OCI-LY1 (cell line): ENCODE measurements at regions not wholly inside any gene's neighbourhood (a gene's known extent, or its start where the extent isn't known, plus 50 kb on each side); places are given as distances from the start of the nearest gene placed in this dataset.

Experiments
- H2AFZ ChIP-seq: fragments of 200-600 bp; sonication (generic), shearing (Covaris generic); 2 replicates; pipeline ENCODE4 v1.6.0; 2014; ENCODE audit warnings: antibody characterized with exemption, mild to moderate bottlenecking, low read length
- H3F3A ChIP-seq: fragments of 200-600 bp; sonication (generic), shearing (Covaris generic); 2 replicates; pipeline ENCODE4 v1.6.0; 2014; ENCODE audit warnings: mild to moderate bottlenecking, antibody characterized with exemption, low read length, moderate library complexity; ENCODE audit not compliant: insufficient read depth
- H3K27ac ChIP-seq: fragments of 200-600 bp; sonication (generic); 2 replicates; pipeline ENCODE4 v1.5.1; 2014; ENCODE audit warnings: low read length, mixed run types, mild to moderate bottlenecking, low read depth; ENCODE audit not compliant: poor library complexity, severe bottlenecking
- H3K27me3 ChIP-seq: fragments of 200-600 bp; sonication (generic); 2 replicates; pipeline ENCODE4 v1.6.0; 2014; ENCODE audit warnings: antibody characterized with exemption, mild to moderate bottlenecking, low read length, moderate library complexity; ENCODE audit not compliant: insufficient read depth
- H3K36me3 ChIP-seq: fragments of 200-600 bp; sonication (generic); 2 replicates; pipeline ENCODE4 v1.6.1; 2014; ENCODE audit warnings: mild to moderate bottlenecking, antibody characterized with exemption, low read length, moderate library complexity, mixed read lengths; ENCODE audit not compliant: insufficient read depth
- H3K4me1 ChIP-seq: fragments of 200-600 bp; sonication (generic); 2 replicates; pipeline ENCODE4 v1.5.1; 2014; ENCODE audit warnings: mild to moderate bottlenecking, low read length, moderate library complexity; ENCODE audit not compliant: insufficient read depth, severe bottlenecking
- H3K4me2 ChIP-seq: fragments of 200-600 bp; sonication (generic), shearing (Covaris generic); 2 replicates; pipeline ENCODE4 v1.6.1; 2014; ENCODE audit warnings: low read length
- H3K4me3 ChIP-seq: fragments of 200-600 bp; sonication (generic); 2 replicates; pipeline ENCODE4 v1.5.1; 2014; ENCODE audit warnings: low read length, low read depth, mild to moderate bottlenecking, mixed read lengths; ENCODE audit not compliant: poor library complexity, severe bottlenecking
- H3K79me2 ChIP-seq: fragments of 200-600 bp; shearing (Covaris generic); 2 replicates; pipeline ENCODE4 v1.6.1; 2016; ENCODE audit warnings: mixed run types, low read length, mixed read lengths; ENCODE audit not compliant: insufficient read depth
- H3K9ac ChIP-seq: fragments of 200-600 bp; sonication (generic), shearing (Covaris generic); 2 replicates; pipeline ENCODE4 v1.6.1; 2014; ENCODE audit warnings: mild to moderate bottlenecking, low read length, mixed read lengths
- H3K9me2 ChIP-seq: fragments of 200-600 bp; sonication (generic), shearing (Covaris generic); 2 replicates; pipeline ENCODE4 v1.6.1; 2014; ENCODE audit warnings: low read depth, mild to moderate bottlenecking, low read length, mixed read lengths
- H3K9me3 ChIP-seq: fragments of 200-600 bp; shearing (Covaris generic); 2 replicates; pipeline ENCODE4 v1.6.1; 2014; ENCODE audit warnings: low read length, mixed read lengths
- H4K20me1 ChIP-seq: fragments of 200-600 bp; sonication (generic), shearing (Covaris generic); 2 replicates; pipeline ENCODE4 v1.6.0; 2016; ENCODE audit warnings: mild to moderate bottlenecking, low read length; ENCODE audit not compliant: insufficient read depth
- EZH2 ChIP-seq: fragments of 200-600 bp; sonication (generic), shearing (Covaris generic); IDR thresholded peaks from 2 replicates; pipeline ENCODE4 v1.8.0; 2017; ENCODE audit warnings: borderline replicate concordance, mixed run types, mild to moderate bottlenecking, antibody characterized with exemption, low read length, moderate library complexity, mixed read lengths
- TF ChIP-seq, protein P1 (sequence below): fragments of 200-600 bp; sonication (generic), shearing (Covaris generic); IDR thresholded peaks from 2 replicates; pipeline ENCODE4 v1.5.1; 2017; ENCODE audit warnings: mild to moderate bottlenecking, antibody characterized with exemption, low read length, moderate library complexity, mixed read lengths

DNA sequence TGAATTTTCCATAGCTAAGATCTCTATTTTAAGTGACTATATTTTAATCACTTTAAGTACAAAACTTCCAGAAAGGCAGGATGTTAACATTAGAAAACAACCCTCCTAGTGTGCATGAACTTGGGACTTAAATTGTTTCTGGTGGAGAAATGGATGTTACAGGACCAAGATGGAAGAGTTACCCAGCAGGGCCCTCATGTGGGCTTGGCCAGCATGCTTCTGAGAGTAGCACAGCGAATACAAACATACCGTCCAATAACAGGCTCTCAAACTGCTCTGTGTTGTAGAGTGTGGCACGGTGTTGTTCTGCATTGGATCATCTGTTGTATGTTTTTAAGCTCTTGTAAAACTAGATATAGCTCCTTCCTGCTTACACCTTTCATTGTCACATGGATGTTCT lies 346.1 kb upstream of the SMIM21 start:
- Histone ChIP-seq H3K4me3 (no peak overlapping the region), H3K27ac (no peak overlapping the region), H3K9me3 (no peaks in the 10 kb centered on the region), H3K4me2 (no peak overlapping the region), H3F3A (no peaks in the 10 kb centered on the region), H4K20me1 (no peaks in the 10 kb centered on the region), H3K36me3 (no peaks in the 10 kb centered on the region), H3K9me2 (no peaks in the 10 kb centered on the region), H3K9ac (no peak overlapping the region), H2AFZ (no peak overlapping the region), H3K27me3 (no peaks in the 10 kb centered on the region), H3K79me2 (no peaks in the 10 kb centered on the region), H3K4me1 (no peaks in the 10 kb centered on the region)
- no peak for TF ChIP-seq EZH2
- TF ChIP-seq, protein P1, sequence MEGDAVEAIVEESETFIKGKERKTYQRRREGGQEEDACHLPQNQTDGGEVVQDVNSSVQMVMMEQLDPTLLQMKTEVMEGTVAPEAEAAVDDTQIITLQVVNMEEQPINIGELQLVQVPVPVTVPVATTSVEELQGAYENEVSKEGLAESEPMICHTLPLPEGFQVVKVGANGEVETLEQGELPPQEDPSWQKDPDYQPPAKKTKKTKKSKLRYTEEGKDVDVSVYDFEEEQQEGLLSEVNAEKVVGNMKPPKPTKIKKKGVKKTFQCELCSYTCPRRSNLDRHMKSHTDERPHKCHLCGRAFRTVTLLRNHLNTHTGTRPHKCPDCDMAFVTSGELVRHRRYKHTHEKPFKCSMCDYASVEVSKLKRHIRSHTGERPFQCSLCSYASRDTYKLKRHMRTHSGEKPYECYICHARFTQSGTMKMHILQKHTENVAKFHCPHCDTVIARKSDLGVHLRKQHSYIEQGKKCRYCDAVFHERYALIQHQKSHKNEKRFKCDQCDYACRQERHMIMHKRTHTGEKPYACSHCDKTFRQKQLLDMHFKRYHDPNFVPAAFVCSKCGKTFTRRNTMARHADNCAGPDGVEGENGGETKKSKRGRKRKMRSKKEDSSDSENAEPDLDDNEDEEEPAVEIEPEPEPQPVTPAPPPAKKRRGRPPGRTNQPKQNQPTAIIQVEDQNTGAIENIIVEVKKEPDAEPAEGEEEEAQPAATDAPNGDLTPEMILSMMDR: no peak

- Histone ChIP-seq H2AFZ (no peak overlapping the region), H3K27me3 (no peaks in the 10 kb centered on the region), H3K27ac (no peak overlapping the region), H3K36me3 (no peaks in the 10 kb centered on the region), H4K20me1 (no peaks in the 10 kb centered on the region), H3K9ac (no peak overlapping the region), H3F3A (no peaks in the 10 kb centered on the region), H3K4me2 (no peak overlapping the region), H3K4me3 (no peak overlapping the region), H3K4me1 (no peaks in the 10 kb centered on the region), H3K9me3 (no peaks in the 10 kb centered on the region), H3K79me2 (no peaks in the 10 kb centered on the region), H3K9me2 (no peaks in the 10 kb centered on the region)
- TF ChIP-seq, protein P1: no peak
- no peak for TF ChIP-seq EZH2
Measured at GRCh38 chr18:75762758-75763157, 335.3 kb upstream of the SMIM21 start.

- no peak overlapping the region for H3K4me3 ChIP-seq
- no peaks in the 10 kb centered on the region for H4K20me1 ChIP-seq
- no peaks in the 10 kb centered on the region for H3K79me2 ChIP-seq
- no peak overlapping the region for H3K9ac ChIP-seq
- no peak for TF ChIP-seq EZH2
- TF ChIP-seq, protein P1: no peak
- H3K4me2 ChIP-seq: no peak overlapping the region
- no peaks in the 10 kb centered on the region for H3K27me3 ChIP-seq
- H3K9me2 ChIP-seq: no peaks in the 10 kb centered on the region
- no peak overlapping the region for H2AFZ ChIP-seq
- no peak overlapping the region for H3K27ac ChIP-seq
- no peaks in the 10 kb centered on the region for H3K4me1 ChIP-seq
- no peaks in the 10 kb centered on the region for H3K36me3 ChIP-seq
- no peaks in the 10 kb centered on the region for H3F3A ChIP-seq
- no peaks in the 10 kb centered on the region for H3K9me3 ChIP-seq
Measured at GRCh38 chr18:75760208-75760607, 332.7 kb upstream of the SMIM21 start.
